ENCODE measurements at regions not wholly inside any gene's neighbourhood (a gene's known extent, or its start where the extent isn't known, plus 50 kb on each side); places are given as distances from the start of the nearest gene placed in this dataset.

DNA sequence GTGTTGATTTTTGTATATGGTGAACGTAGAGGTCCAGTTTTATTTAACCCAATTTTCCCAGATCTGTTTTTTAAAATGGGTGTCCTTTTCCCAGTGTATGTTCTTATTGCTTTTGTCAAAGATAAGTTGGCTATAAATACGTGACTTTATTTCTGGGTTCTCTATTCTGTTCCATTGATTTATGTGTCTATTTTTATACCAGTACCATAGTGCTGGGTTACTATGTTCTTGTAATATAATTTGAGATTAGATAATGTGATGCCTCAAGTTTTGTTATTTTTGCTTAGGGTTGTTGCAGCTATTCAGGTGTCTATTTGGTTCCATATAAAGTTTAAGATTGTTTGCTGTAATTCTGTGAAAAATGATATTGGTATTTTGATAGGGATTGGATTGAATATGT lies 749.1 kb upstream of the GRIA3 start:
- no peak for DNase-seq

DNA sequence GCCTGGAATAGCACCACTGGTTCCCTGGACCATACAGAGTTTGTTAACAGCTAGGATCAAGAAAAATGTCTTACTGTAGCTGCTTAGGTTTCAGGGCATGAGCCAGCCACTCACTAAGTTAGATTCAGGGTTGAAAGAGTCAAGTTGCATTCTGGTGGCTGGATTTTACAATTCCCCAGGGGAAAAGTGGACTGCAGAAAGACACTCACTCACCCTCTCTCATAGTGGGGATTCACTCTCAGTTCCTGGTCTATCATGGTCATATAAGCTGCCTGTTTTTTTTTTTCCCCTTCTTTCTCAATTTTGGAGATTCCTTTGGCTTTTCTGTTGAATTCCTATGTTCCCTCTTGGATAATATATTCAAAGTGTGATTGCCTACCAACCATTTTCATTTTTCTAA lies 744.2 kb upstream of the GRIA3 start:
- DNase-seq, result no peak

DNA sequence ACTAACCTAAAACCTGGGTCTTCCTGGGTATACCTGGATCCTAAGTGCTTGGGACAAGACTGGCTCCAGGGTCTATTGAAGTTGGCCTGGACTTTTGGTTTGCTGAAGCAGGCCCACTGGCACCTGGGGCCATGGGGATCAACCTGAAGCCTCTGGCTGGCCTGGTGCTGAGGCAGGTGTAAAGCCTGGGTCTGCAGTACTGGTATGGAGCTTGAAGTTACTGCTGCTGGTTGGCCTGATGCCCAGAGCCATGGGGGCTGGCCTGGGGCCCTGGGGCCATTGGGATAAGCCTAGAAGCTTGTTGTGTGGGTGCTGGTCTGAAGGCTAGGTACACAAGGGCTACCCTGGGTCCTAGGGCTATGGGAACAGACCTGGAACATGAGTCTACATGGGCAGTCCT lies 743.2 kb upstream of the GRIA3 start:
- no peak for DNase-seq

- no peak for DNase-seq
Measured at GRCh38 chrX:122441451-122441850, 742.6 kb upstream of the GRIA3 start.

DNA sequence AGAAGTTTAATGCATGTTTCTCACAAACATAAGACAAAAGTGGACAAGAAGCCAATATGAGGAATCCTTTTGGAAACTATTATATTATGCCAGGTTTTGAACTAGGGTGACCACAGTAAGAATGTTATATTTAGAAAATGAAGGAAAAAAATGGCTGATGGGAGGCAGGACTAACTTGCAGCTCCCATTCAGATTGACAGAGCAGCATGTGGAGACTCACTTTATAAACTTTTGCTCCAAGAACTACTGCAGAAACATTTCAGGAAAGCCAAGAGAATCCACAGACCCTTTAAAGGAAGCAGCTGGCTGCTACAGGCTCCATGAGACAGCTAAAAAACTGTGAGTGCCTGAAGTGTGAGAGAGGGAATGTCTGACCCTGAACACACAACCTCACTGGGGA lies 738.6 kb upstream of the GRIA3 start:
- DNase-seq, result no peak

DNA sequence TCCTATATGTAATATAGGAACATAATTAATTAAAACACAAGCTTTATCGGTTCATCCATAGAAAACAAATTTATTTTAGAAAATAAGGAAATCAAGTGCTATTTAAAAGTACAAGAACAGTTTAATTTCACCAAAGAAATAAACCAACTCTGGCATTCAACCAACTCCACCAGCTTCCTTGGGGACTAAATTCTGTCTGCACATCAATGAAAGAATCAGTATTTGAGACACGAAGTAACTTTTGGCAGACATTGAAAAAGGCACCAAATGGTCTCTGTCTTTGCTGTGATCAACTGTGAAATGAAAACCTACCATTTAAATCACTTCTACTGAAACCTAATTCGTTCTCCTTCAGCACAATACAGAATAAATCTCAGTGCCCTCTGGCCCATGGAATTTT lies 719.7 kb upstream of the GRIA3 start:
- DNase-seq, result no peak

DNA sequence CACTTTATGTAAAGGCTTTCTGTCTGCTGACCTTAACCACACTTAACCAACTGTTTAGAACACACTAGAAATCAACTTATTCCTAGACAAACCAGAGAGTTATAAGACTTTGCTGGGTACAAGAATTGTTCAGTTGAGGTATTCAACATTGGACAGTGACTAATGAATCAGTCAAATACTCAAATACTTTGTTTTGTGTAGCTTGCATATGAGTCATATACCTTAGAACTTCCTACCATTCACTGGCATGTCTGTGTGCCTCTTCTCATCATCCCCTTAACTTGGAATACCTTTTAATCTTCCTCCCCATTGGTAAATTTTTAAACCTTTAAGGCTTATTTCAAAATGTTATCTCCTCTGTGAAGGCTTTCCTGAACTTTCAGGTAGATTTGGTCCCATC lies 708.8 kb upstream of the GRIA3 start:
- DNase-seq, result no peak

DNA sequence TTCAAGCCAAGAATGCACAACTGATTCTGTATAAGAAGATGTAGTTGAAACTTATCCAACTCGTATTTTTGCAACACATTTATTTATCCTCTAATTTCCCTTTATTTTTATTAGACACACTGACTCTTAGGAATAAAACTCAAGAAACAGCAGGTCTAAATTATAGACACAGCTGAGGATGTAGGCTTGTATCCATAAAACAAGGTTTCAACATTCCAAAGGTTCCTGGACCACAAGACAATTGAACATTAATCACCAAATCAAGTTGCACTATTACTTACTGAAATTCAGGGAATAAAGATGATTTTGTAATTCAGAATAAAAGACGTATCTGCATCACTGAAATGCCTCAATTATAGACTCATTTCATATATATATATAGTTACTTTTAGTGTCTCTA lies 683.5 kb upstream of the GRIA3 start:
- DNase-seq, result no peak

GRCh38 chrX:122501652-122502051 lies 682.4 kb upstream of the GRIA3 start:
- DNase-seq, result no peak

DNA sequence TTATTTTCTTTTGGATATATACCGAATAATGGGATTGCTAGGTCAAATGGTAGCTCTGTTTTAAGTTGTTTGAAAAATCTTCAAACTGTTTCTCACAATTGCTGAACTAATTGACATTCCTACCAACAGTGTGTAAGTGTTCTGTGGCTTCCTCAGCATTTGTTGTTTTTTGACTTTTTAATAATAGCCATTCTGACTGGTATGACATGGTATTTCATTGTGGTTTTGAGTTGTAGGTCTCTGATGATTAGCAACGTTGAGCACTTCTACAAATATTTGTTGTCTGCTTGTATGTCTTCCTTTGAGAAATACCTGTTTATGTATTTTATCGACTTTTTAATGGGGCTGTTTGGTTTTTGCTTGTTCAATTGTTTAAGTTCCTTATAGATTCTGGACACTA lies 680.1 kb upstream of the GRIA3 start:
- DNase-seq, result no peak

DNA sequence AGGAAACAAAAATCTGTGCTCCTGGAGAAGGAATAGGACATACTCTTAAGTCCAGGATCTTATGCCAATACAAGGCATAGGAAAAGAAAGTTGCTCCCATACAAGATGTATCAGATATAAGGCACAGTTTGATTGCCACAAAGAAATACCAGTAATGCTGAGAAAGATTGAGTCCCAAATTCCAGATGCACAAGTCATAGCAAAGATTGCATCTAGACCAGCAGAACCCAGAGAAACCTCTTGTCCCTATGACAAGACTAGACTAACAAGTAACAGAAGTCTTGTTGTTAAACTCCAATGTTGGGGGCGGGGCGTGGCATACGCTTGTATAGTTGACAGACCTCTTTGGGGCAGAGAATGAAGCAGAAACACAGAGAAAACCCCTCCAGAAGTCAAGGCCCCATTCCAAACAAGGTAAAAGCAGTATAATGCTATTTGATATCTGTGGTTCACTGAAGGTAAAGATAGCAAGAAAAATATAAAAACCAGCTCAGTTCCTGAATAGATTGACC lies 671.5 kb upstream of the GRIA3 start:
- no peak for DNase-seq

GRCh38 chrX:122517786-122518185 lies 666.3 kb upstream of the GRIA3 start:
- no peak for DNase-seq

DNA sequence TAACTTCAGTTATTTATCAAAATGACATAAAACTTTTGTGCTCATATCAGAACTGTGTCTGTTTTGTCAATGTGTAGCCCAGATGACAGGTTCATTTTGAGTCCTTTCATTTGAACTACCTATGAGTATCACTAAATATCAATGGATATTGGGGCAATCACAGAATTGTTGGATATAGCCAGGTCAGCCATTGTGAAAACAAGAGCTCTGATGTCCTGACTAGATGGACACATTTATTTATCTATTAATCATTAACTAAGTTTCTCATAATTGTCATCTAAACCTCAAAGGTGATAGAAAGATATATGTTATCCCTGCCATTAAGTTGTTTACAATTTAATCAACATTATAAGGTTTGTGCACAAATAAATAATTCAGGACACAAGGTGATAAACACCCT lies 638.3 kb upstream of the GRIA3 start:
- DNase-seq, result no peak

DNA sequence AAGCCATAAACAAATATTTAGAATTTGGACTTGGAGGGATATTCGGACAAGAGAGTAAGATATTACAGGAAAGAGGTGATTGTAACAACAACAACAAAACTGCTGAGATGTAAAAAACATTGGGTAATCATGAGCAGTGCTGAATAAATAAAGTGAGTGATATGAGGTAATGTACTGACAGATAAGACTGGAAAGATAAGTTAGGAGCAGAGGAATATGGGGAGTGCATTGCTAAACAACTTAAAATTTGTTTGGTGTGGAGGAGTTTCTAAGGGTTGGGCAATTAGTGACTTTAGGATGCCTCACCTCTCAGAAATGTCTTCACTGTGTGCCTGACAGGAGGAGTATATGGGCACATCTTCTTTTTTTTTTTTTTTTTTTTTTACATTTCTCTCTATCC lies 637.8 kb upstream of the GRIA3 start:
- DNase-seq, result no peak

GRCh38 chrX:122552286-122552800 lies 631.7 kb upstream of the GRIA3 start:
- no peak for DNase-seq

DNA sequence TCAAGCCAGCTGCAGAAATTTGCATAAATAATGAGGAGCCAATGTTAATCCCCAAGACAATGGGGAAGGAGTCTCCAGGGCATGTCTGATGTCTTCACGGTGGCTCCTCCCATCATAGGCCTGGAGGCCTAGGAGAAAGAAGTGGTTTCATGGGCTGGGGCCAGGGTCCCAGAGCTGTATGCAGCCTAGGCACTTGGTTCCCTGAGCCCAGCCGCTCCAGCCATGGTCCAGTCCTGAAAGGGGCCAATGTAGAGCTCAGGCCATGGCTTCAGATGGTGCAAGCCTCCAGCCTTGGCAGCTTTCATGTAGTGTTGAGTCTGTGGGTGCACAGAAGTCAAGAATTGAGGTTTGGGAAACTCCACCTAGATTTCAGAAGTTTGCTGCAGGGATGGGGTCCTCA lies 628.2 kb upstream of the GRIA3 start:
- no peak for DNase-seq

DNA sequence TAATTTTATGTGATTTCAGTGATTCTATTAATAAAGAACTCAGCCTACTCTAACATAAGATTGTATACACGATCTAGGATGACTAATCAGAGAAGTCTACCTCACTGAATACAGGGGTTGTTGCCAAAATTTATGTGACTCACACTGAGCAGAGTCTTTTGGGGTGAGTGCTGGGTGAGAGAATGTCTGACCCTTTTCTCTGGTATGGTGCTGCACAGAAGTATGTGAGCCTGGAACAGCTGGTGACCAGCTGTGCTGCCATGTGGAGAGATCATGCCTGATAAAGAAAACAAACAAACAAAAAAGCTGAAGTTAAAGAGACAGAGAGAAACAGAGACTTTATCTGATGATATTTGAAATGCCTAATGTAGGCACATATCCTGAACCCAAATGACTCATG lies 618.1 kb upstream of the GRIA3 start:
- DNase-seq, result no peak

- DNase-seq, result no peak
Measured at GRCh38 chrX:122566401-122566800, 617.7 kb upstream of the GRIA3 start.

- no peak for DNase-seq
Measured at GRCh38 chrX:122567911-122568310, 616.2 kb upstream of the GRIA3 start.

DNA sequence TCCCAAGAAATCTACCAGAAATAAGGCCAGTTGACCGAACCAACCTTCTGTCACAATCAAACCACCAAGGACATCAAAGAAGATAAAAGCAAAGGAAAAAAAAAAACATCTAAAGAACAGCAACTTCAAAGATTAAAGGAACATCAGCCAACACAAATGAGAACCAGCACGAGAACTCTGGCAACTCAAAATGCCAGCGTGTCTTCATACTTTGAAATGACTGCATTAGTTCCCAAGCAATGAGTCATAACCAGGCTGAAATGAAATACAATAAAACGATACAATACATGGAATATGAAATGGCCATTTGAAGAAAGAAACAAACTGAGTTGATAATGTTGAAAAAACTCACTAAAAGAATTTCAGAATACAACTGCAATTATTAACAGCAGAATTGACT lies 611.6 kb upstream of the GRIA3 start:
- no peak for DNase-seq

- DNase-seq, result no peak
Measured at GRCh38 chrX:122579036-122579435, 605.0 kb upstream of the GRIA3 start.

DNA sequence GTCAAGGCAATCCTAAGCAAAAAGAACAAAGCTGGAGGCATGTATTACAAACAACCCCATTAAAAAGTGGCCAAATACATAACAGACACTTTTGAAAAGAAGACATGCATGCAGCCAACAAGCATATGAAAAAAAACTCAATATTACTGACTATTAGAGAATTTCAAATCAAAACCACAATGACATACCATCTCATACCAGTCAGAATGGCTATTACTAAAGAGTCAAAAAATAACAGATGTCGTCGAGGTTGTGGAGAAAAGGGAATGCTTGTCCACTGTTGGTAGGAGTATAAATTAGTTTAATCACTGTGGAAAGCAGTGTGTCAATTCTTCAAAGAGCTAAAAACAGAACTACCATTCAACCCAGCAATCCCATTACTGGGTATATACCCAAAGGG lies 604.6 kb upstream of the GRIA3 start:
- DNase-seq, result no peak

GRCh38 chrX:122582280-122582974 lies 601.7 kb upstream of the GRIA3 start:
- DNase-seq, result no peak

DNA sequence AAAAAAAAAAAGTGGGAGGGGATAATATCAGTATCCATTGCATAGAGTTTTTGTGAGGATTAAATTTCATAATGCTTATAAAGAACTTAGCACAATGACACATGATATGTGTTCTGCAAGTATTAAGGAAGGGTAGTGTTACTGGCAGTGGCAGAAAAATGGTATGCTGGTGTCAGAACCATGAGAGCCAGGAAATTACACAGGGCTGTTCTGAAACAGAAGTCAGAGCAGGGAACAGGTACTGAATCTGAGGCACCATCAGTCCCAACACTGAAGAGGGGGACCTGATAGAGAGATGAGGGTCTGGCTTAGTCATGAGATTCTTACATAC lies 601.1 kb upstream of the GRIA3 start:
- DNase-seq, result no peak

DNA sequence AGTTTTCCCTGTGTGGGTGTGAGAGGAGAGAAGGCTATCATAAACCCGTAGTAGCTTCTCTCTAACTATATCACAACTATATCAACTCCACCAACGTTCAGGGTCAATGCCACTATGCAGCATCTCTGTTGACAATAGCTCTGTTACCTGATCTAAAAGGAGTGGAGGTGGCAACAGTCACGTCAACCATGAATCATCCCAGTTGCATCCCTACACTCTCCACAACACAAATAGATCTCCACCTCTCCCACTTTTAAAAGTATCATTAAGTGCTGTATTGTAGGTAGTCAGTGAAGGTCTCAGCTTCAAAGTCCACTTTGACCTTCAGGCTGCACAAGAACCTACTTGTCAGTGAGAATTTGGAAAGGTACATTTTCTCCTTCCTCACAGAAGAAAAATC lies 600.5 kb upstream of the GRIA3 start:
- DNase-seq, result no peak
